HuH-7 (cell line): ENCODE measurements at regions not wholly inside any gene's neighbourhood (a gene's known extent, or its start where the extent isn't known, plus 50 kb on each side); places are given as distances from the start of the nearest gene placed in this dataset.

Experiments
- DNase-seq: peaks from one replicate; pipeline ENCODE4 v3.0.0; 2011; ENCODE audit warnings: low spot score

- no peak for DNase-seq
These were observed 122.7 kb downstream of the CBLL2 start for GRCh38 chrX:22395372-22395771.

DNA sequence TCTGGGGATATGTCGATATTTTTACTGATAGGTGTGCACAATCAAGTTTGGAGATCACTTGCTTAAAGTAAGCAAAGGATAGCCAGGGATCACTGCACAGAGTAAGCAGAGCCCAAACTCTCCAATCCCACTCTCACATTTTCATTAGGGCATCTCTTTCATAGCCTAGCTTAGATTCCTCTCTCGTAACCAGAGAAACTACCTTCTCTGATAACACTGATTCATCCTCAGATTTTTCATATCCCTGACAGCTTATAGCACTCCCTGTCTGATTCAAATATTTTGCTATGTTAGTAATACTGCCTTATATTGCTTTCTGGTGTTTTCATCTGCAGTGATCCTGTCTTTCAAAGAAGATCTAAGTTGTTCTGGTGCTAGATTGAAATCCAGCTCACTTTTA is 123.7 kb downstream of the CBLL2 start:
- DNase-seq = no peak

GRCh38 chrX:22397566-22397965 is 124.9 kb downstream of the CBLL2 start:
- DNase-seq = no peak

DNA sequence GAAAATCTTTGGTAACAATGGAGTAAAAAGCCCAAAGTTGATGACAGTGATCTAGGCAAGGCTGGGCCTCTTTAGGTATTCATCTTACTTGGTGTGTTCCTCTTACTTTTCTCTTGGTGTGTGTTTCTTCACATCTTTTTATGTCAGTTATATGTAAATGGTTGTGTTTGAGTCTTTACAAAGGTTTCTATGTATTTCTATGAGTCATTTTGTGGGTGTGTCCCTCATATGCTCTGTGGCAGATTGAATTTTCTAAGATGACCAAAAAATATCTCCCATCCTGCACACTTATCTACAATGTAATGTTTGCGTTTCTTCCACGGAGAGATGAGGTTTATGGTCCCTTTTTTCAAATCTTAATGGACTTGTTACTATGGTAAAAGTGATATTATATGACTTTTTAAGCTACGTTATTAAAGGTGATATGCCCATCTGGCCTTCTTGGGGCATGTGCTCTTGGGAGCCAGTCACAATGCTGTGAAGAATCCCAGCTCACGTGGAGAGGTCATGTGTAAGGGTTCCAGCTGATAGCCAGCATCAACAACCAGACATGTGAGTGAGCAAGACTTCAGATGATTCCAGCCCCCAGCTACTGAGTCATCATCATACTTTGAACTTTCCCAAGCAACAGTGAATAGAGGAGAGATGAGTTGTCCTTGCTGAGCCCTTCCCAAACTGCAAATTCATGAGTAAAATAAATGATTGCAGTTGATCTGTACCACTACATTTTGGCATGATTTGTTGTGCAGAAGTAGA is 126.9 kb downstream of the CBLL2 start:
- DNase-seq = no peak

- DNase-seq = no peak
These were observed 131.6 kb downstream of the CBLL2 start for GRCh38 chrX:22404297-22404696.

DNA sequence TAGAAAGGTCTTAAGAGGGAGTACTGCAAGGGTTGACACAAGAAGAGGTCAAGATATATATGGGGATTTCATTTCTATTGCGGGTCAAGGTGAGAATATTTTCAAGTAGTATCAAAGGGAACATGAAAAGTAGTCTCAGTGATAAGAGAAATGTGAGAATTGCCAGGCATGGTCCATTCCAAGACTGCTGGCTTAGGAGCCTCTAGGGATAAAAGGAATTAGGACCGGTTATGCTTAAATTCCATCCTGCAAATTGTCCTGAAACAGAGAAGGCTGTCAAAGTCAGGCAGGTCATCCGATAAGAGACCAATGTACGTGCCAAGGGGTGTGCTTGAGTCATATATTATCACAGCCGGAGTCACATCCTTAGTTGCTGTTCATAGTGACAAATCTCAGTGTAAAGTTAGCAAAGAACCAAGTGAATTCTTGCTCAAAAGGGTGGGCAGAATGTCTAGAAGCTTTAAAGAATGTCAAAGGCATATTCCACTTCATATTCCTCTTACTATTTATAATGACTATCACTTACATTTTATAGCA is 133.6 kb downstream of the CBLL2 start:
- no peak for DNase-seq

- DNase-seq = no peak
These were observed 136.7 kb downstream of the CBLL2 start for GRCh38 chrX:22409418-22409817.

DNA sequence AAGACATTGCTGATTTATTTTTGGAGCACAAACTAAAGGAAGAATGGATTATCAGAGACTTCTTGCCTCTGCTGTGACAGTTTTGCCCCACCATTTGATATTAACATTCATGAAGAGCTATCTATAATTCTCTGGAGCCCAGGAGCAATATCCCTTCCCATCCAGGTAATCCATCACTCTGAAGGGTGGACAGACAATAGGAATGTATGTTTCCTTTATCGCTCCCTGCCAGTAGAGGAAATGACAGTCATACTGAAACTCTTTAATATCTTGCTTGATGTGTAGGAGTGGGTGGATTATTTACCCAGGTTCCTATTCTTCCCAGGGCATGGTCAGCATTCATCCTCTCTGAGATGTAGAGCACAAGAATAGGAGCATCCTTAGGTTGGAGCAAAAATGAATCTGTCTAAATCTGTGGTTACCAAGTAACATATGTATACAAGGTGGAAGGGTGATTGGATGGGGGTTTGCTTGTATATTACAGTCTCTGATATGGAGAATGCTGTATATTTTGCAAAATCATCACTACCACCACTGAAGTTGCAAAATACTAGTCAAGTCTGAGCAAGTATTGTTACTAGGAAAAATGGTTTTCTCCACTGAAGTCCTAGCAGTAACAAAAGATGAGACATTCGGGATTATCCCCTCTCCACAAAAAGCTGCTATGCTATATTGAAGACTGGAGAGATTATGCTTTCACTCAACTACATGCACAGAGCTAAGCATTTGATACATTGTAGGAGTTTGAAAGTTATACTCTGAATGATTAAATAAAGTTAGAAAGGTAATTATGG is 151.6 kb downstream of the CBLL2 start:
- DNase-seq = no peak

GRCh38 chrX:22424919-22425318 is 152.2 kb downstream of the CBLL2 start:
- DNase-seq = no peak

- DNase-seq = no peak
These were observed 157.0 kb downstream of the CBLL2 start for GRCh38 chrX:22429704-22430103.

DNA sequence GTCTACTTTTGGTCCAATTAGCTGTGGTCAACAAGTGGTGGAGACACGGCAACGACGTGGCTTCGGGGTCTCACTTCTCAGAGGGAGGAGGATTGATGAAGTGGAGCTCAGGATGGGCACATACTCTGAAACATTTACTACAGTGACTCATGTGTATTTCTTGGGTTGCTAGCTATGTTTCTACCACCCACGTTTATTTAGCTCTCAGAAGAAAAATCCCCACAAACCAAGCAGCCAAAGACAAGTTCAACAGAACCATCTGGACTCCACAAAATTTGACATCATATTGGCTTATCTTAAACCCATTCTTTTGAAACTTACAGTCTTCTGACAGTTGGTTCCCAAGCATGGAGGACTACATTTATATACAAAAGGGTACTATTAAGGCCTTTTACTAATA is 158.0 kb downstream of the CBLL2 start:
- no peak for DNase-seq

- no peak for DNase-seq
These were observed 160.8 kb downstream of the CBLL2 start for GRCh38 chrX:22433292-22434070.

- no peak for DNase-seq
These were observed 173.2 kb downstream of the CBLL2 start for GRCh38 chrX:22445880-22446279.

GRCh38 chrX:22462959-22463358 is 190.2 kb downstream of the CBLL2 start:
- no peak for DNase-seq

- DNase-seq = no peak
These were observed 194.9 kb downstream of the CBLL2 start for GRCh38 chrX:22467571-22467970.

DNA sequence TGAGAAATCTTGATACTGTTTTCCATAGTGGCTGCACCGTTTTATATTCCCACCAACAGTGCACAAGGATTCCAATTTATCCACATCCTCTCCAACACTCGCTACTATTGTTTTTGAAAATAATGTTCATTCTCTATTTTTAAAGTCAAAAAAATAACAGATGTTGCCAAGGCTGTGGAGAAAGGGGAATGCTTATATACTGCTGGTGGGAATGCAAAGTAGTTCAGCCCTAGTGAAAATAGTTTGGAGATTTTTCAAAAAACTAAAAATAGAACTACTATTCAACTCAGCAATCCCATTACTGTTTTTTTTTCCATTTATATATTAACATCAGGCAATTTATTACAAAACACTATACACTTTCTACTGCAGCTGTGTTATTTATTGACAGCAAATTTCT is 208.7 kb downstream of the CBLL2 start:
- no peak for DNase-seq

GRCh38 chrX:22486296-22486695 is 213.6 kb downstream of the CBLL2 start:
- no peak for DNase-seq

- no peak for DNase-seq
These were observed 244.2 kb downstream of the CBLL2 start for GRCh38 chrX:22516893-22517292.

GRCh38 chrX:22520128-22520828 is 247.6 kb downstream of the CBLL2 start:
- DNase-seq = no peak

GRCh38 chrX:22526339-22526738 is 253.6 kb downstream of the CBLL2 start:
- DNase-seq = no peak

DNA sequence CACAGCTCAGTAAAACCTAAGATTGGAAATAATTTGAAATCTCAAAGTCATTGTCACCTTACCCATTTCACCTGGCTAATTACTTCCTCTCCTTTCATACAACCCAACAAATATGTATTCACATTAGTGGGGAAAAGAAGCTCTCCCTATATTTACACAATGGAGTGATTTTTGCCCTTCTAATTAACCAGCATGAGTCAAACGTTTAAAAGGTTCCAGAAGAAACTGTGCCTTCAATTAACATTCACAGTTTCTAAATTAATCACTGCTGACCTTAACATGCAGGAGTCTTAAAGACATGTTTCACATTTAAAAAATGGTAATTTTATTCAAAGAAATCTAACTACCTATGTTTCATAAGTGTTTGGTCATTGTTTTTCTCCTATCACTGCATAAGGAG is 254.6 kb downstream of the CBLL2 start:
- DNase-seq = no peak

- no peak for DNase-seq
These were observed 261.2 kb downstream of the CBLL2 start for GRCh38 chrX:22533898-22534297.
